ENCODE measurements at regions not wholly inside any gene's neighbourhood (a gene's known extent, or its start where the extent isn't known, plus 50 kb on each side); places are given as distances from the start of the nearest gene placed in this dataset.

DNA sequence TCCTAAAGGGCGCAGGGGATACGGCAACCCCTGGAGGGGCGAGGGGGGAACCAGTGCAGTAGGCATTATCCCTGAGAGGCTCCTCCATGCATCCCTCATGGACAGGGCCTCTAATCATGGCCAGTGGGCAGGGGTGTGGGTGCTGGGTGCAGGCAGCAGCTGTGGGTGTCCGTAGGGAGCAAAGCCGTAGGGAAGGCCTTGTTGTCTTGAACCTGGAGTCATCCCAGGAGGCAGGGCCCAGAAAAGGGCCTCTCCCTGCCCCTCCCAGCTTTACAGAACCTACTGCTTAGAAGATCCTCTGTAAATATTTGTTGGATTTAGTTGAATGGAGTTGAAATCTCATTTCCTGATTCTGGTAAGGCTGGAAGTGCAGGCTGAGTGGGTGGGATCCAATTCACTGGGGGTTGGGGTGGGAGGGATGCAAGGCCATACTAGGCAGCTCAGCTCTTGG, 207.0 kb upstream of the HAAO start (continued):
- TF ChIP-seq PRDM15 (CRISPR knock-in tag; IDR thresholded peaks at IDR 0.05), result no peak
- TF ChIP-seq HDAC6 (IDR thresholded peaks at IDR 0.05; ENCODE audit: unreplicated experiment), result no peak
- TF ChIP-seq BCL11A (IDR thresholded peaks at IDR 0.05; ENCODE audit: low read depth, low read length), result no peak
- TF ChIP-seq ZNF24 (IDR thresholded peaks at IDR 0.05), result no peak
- no peak for TF ChIP-seq GATAD2B (conservative IDR thresholded peaks at IDR 0.05; ENCODE audit: low read depth)

- BruUV-seq (replicated peaks), result no TSS peak
- Histone ChIP-seq H3K9ac (ENCODE audit: control insufficient read depth, insufficient read depth, low read length) (no peak overlapping the region), H3K4me1 (ENCODE audit: control insufficient read depth, insufficient read depth, low read length) (peaks cover 10% of the 10 kb centered on the region), H4K20me1 (ENCODE audit: control insufficient read depth, insufficient read depth) (no peaks in the 10 kb centered on the region), H3K4me3 (no peak overlapping the region), H3K27me3 (replicated peaks in 1 of 2; ENCODE audit: control insufficient read depth in 2 of 2, insufficient read depth in 2 of 2, low read length in 1 of 2) (no peaks in the 10 kb centered on the region), H3K4me2 (ENCODE audit: control insufficient read depth, insufficient read depth) (no peak overlapping the region), H3K9me3 (replicated peaks; ENCODE audit: control insufficient read depth, insufficient read depth, low read length) (no peaks in the 10 kb centered on the region), H2AFZ (ENCODE audit: control insufficient read depth, low read depth, low read length) (no peak overlapping the region), H3K36me3 (ENCODE audit: control insufficient read depth in 2 of 2, insufficient read depth in 2 of 2, low read length in 1 of 2) (no peaks in the 10 kb centered on the region), H3K27ac (ENCODE audit: control insufficient read depth, insufficient read depth) (no peak overlapping the region), H3K79me2 (ENCODE audit: control insufficient read depth, insufficient read depth, low read length) (no peaks in the 10 kb centered on the region)
- FAIRE-seq (no peak), ATAC-seq (no peak), DNase-seq (ENCODE audit: low read depth, low spot score) (no peak)
- 86% methylated on average over 10 of the region's 10 CpGs for WGBS (ENCODE audit: insufficient coverage, insufficient replicate concordance, low lambda C conversion rate, missing lambda C conversion rate)
- SMC1A ChIA-PET (ENCODE audit: uncharacterized antibody, unreplicated experiment), result interaction anchor here (0.7 to 1.0 kb wide), 2 partner anchors 12 to 231 kb away, joined by 3 to 6 read pairs; no protein-coding TSS in a partner anchor
- in situ Hi-C loops (cut with MboI) (no loop called here), intact Hi-C loops (cut with micrococcal nuclease; ENCODE audit: unreplicated experiment) (no loop called here)
- CTCF ChIA-PET, result interaction anchor here (1.3 to 1.4 kb wide), 2 partner anchors 10 to 24 kb away, joined by 3 to 4 read pairs; no protein-coding TSS in a partner anchor
- RAD21 ChIA-PET (ENCODE audit: unreplicated experiment), result no interaction called here
- POLR2A ChIA-PET, result no interaction called here
- no peak for TF ChIP-seq USF2 (IDR thresholded peaks at IDR 0.05; ENCODE audit: borderline replicate concordance, low read depth, low read length)
- no peak for TF ChIP-seq SREBF1 (IDR thresholded peaks at IDR 0.05; ENCODE audit: low read length)
- TF ChIP-seq ATF3 (IDR thresholded peaks at IDR 0.05; ENCODE audit: borderline replicate concordance, extremely low read depth, low read depth, low read length), result no peak
- TF ChIP-seq CTCF (IDR thresholded peaks at IDR 0.05 in 2 of 3, conservative IDR thresholded peaks at IDR 0.05 in 1 of 3; ENCODE audit: control insufficient read depth in 2 of 3, extremely low read depth in 1 of 3, insufficient read depth in 1 of 3, low read depth in 3 of 3, low read length in 3 of 3), result no peak
- TF ChIP-seq EP300 (IDR thresholded peaks at IDR 0.05; ENCODE audit: borderline replicate concordance in 1 of 2, control insufficient read depth in 1 of 2, low read depth in 2 of 2, low read length in 2 of 2), result no peak
- TF ChIP-seq E2F4 (IDR thresholded peaks at IDR 0.05; ENCODE audit: low read depth, low read length), result no peak
- TF ChIP-seq RB1 (IDR thresholded peaks at IDR 0.05; ENCODE audit: borderline replicate concordance), result no peak
- TF ChIP-seq BHLHE40 (IDR thresholded peaks at IDR 0.05; ENCODE audit: borderline replicate concordance in 1 of 2, low read depth in 2 of 2, low read length in 1 of 2), result no peak
These were observed 206.3 kb upstream of the HAAO start for GRCh38 chr2:42998721-42999120.
